HFFc6 (cell line): ENCODE measurements at regions not wholly inside any gene's neighbourhood (a gene's known extent, or its start where the extent isn't known, plus 50 kb on each side); places are given as distances from the start of the nearest gene placed in this dataset.

Experiments
- DNase-seq: peaks from one replicate; pipeline ENCODE4 v3.0.0-alpha.2; 2018
- H3K27ac Mint-ChIP-seq: 2 replicates; pipeline ENCODE4 v1.8.0; 2020; ENCODE audit warnings: mild to moderate bottlenecking, mixed read lengths
- H3K27me3 Mint-ChIP-seq: 2 replicates; pipeline ENCODE4 v1.8.0; 2021; ENCODE audit warnings: mild to moderate bottlenecking, moderate library complexity, mixed read lengths; ENCODE audit not compliant: insufficient read depth
- H3K36me3 Mint-ChIP-seq: 2 replicates; pipeline ENCODE4 v1.8.0; 2021; ENCODE audit warnings: low read depth, mixed read lengths
- H3K4me1 Mint-ChIP-seq: 2 replicates; pipeline ENCODE4 v1.8.0; 2020; ENCODE audit warnings: low read depth, mixed read lengths
- H3K4me3 Mint-ChIP-seq: 2 replicates; pipeline ENCODE4 v1.8.0; 2020; ENCODE audit warnings: mild to moderate bottlenecking, moderate library complexity, mixed read lengths
- H3K9me3 Mint-ChIP-seq: 2 replicates; pipeline ENCODE4 v1.8.0; 2020; ENCODE audit warnings: mild to moderate bottlenecking, mixed read lengths
- CTCF ChIP-seq: fragments of 200-600 bp; sonication (generic); IDR thresholded peaks from 2 replicates; pipeline ENCODE4 v1.5.0; 2021; ENCODE audit warnings: antibody characterized with exemption, mild to moderate bottlenecking

DNA sequence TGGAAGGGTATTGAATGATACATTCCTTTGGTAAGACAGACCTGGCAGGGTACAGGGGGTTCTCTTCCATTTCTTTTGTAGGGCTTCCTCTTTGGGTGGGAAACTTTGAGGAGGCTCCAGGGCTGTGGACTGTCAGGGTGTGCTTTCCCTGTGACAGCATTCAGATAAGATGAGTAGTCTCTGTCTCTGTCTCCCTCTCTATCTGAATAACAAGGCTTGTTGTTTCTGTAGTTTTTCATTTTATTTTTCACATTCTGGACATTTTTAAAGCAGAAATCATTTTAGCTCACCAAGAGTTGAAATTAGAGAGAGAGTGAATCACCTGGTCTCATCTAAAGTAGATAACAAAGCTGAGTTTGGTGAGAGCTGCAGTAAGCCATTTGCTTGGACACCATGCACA lies 100.8 kb upstream of the TPM1 start:
- no peak for TF ChIP-seq CTCF
- no peaks in the 10 kb centered on the region for H3K36me3 Mint-ChIP-seq

DNA sequence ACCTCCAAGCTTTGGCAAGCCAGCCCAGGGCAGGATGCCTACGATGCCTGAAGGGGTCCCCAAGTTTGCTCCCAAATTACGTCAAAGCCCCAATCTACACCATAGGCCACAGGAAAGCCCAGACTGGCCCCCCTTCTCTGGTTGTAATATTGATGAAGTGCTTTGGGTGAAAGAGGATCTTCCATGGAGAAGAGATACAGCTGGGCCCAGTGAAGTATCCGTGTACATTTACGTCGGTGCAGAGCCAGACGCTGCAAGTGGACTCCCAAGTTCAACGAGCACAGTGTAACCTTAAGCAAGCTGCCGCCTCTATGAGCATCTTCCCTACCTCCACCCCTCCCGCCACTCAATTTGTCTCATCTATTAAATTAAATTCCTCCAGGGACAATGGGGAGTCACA lies 100.1 kb upstream of the TPM1 start:
- Mint-ChIP-seq H3K27me3 (no peaks in the 10 kb centered on the region), H3K27ac (peak overlapping the region; percentile 83), H3K4me3 (no peak overlapping the region), H3K36me3 (no peaks in the 10 kb centered on the region), H3K4me1 (peaks cover 53% of the 10 kb centered on the region), H3K9me3 (no peaks in the 10 kb centered on the region)
- no peak for DNase-seq
- TF ChIP-seq CTCF = no peak

More for the DNA sequence above, 100.8 kb upstream of the TPM1 start:
- Mint-ChIP-seq H3K27me3 (no peaks in the 10 kb centered on the region), H3K4me1 (peaks cover 53% of the 10 kb centered on the region), H3K4me3 (peak overlapping the region; percentile 44), H3K27ac (peak overlapping the region; percentile 83), H3K9me3 (no peaks in the 10 kb centered on the region)
- DNase-seq = peak; percentile 50

- no peak for DNase-seq
- Mint-ChIP-seq H3K4me1 (peaks cover 45% of the 10 kb centered on the region), H3K9me3 (no peaks in the 10 kb centered on the region), H3K27ac (no peak overlapping the region), H3K4me3 (no peak overlapping the region), H3K36me3 (no peaks in the 10 kb centered on the region), H3K27me3 (peaks cover 1% of the 10 kb centered on the region)
- TF ChIP-seq CTCF = no peak
Measured at GRCh38 chr15:62945063-62945462, 97.5 kb upstream of the TPM1 start.

GRCh38 chr15:62945760-62946159 lies 96.8 kb upstream of the TPM1 start:
- H3K27ac Mint-ChIP-seq = no peak overlapping the region
- no peak for TF ChIP-seq CTCF
- H3K9me3 Mint-ChIP-seq = no peaks in the 10 kb centered on the region
- no peaks in the 10 kb centered on the region for H3K36me3 Mint-ChIP-seq
- DNase-seq = no peak
- H3K27me3 Mint-ChIP-seq = peaks cover 1% of the 10 kb centered on the region
- H3K4me1 Mint-ChIP-seq = peaks cover 38% of the 10 kb centered on the region
- no peak overlapping the region for H3K4me3 Mint-ChIP-seq

DNA sequence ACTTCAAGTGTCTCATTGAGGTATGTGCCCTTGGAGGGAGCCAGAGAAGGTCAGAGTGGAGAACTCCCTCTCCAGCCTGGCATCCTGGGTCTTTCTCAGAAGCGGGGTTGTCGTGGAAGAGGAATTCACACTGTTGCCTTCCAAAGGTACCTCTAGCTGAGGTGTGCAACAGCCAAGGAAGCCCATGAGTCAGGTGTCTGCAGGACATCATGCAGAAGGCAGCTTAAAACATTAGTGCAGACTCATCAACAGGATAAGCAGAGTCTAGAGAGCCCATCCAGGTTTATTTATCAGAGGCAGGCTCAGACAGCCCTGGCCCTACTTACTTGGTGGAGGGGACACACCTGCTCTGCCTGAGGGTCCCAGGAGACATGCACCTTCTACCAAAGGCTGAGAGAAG lies 95.6 kb upstream of the TPM1 start:
- no peak for DNase-seq
- H3K36me3 Mint-ChIP-seq = no peaks in the 10 kb centered on the region
- peaks cover 1% of the 10 kb centered on the region for H3K27me3 Mint-ChIP-seq
- no peaks in the 10 kb centered on the region for H3K9me3 Mint-ChIP-seq
- H3K4me3 Mint-ChIP-seq = no peak overlapping the region
- H3K4me1 Mint-ChIP-seq = peaks cover 26% of the 10 kb centered on the region
- no peak for TF ChIP-seq CTCF
- H3K27ac Mint-ChIP-seq = no peak overlapping the region

GRCh38 chr15:62950462-62950931 lies 92.0 kb upstream of the TPM1 start:
- no peak for TF ChIP-seq CTCF
- Mint-ChIP-seq H3K9me3 (no peaks in the 10 kb centered on the region), H3K4me1 (peaks cover 7% of the 10 kb centered on the region), H3K36me3 (no peaks in the 10 kb centered on the region; the same call in 1 of the 2 replicates), H3K27ac (no peak overlapping the region), H3K27me3 (peaks cover 4% of the 10 kb centered on the region), H3K4me3 (no peak overlapping the region)
- DNase-seq = no peak
